ENCODE measurements at regions not wholly inside any gene's neighbourhood (a gene's known extent, or its start where the extent isn't known, plus 50 kb on each side); places are given as distances from the start of the nearest gene placed in this dataset.

GRCh38 chr12:125981610-125982253 lies 916.5 kb downstream of the AACS start:
- Histone ChIP-seq H3K27me3 (replicated peaks; ENCODE audit: insufficient read depth) (no peaks in the 10 kb centered on the region), H3K27ac (peak overlapping the region; percentile 50 to 88), H3K36me3 (no peaks in the 10 kb centered on the region), H3K9me3 (no peaks in the 10 kb centered on the region), H3K4me1 (replicated peaks) (peaks cover 3% of the 10 kb centered on the region), H3K4me3 (no peak overlapping the region)
- peak; percentile 6 for DNase-seq (ENCODE audit: low spot score)
- 30% methylated on average over 7 of the region's 7 CpGs for WGBS
- TF ChIP-seq POLR2AphosphoS5 (IDR thresholded peaks at IDR 0.05) (peak; percentile 29), POLR2A (IDR thresholded peaks at IDR 0.05) (no peak)
- intact Hi-C loops (cut with DNase I), result no loop called here

- WGBS, result 1% methylated on average over 16 of the region's 24 CpGs
- TF ChIP-seq POLR2AphosphoS5 (IDR thresholded peaks at IDR 0.05) (peak; percentile 43), POLR2A (IDR thresholded peaks at IDR 0.05) (no peak)
- H3K27me3 ChIP-seq (replicated peaks; ENCODE audit: insufficient read depth), result no peaks in the 10 kb centered on the region
- peak overlapping the region; percentile 81 to 88 for H3K27ac ChIP-seq
- peak overlapping the region; percentile 36 to 50 for H3K4me3 ChIP-seq
- DNase-seq (ENCODE audit: low spot score), result peak; percentile 73
- no peaks in the 10 kb centered on the region for H3K9me3 ChIP-seq
- no peaks in the 10 kb centered on the region for H3K4me1 ChIP-seq (replicated peaks)
- no peaks in the 10 kb centered on the region for H3K36me3 ChIP-seq
- intact Hi-C loops (cut with DNase I), result no loop called here
Measured at GRCh38 chr12:125983094-125983783, 918.0 kb downstream of the AACS start.

GRCh38 chr12:125983784-125984500 lies 918.7 kb downstream of the AACS start:
- Histone ChIP-seq H3K4me3 (peak overlapping the region; percentile 36 to 50), H3K27me3 (replicated peaks; ENCODE audit: insufficient read depth) (no peaks in the 10 kb centered on the region), H3K9me3 (no peaks in the 10 kb centered on the region), H3K27ac (peak overlapping the region; percentile 81 to 88), H3K36me3 (no peaks in the 10 kb centered on the region), H3K4me1 (replicated peaks) (no peaks in the 10 kb centered on the region)
- intact Hi-C loops (cut with DNase I), result no loop called here
- peak; percentile 15 for DNase-seq (ENCODE audit: low spot score)
- TF ChIP-seq POLR2AphosphoS5 (IDR thresholded peaks at IDR 0.05) (no peak), POLR2A (IDR thresholded peaks at IDR 0.05) (no peak)
- TF ChIP-seq, protein P1, sequence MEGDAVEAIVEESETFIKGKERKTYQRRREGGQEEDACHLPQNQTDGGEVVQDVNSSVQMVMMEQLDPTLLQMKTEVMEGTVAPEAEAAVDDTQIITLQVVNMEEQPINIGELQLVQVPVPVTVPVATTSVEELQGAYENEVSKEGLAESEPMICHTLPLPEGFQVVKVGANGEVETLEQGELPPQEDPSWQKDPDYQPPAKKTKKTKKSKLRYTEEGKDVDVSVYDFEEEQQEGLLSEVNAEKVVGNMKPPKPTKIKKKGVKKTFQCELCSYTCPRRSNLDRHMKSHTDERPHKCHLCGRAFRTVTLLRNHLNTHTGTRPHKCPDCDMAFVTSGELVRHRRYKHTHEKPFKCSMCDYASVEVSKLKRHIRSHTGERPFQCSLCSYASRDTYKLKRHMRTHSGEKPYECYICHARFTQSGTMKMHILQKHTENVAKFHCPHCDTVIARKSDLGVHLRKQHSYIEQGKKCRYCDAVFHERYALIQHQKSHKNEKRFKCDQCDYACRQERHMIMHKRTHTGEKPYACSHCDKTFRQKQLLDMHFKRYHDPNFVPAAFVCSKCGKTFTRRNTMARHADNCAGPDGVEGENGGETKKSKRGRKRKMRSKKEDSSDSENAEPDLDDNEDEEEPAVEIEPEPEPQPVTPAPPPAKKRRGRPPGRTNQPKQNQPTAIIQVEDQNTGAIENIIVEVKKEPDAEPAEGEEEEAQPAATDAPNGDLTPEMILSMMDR (IDR thresholded peaks at IDR 0.05), result peak in 1 of 4 experiments; percentile 9
- WGBS, result 1% methylated on average over 13 of the region's 14 CpGs

- 92% methylated on average over 4 of the region's 4 CpGs for WGBS
- Histone ChIP-seq H3K4me3 (no peak overlapping the region), H3K27me3 (replicated peaks; ENCODE audit: insufficient read depth) (no peaks in the 10 kb centered on the region), H3K9me3 (no peaks in the 10 kb centered on the region), H3K36me3 (no peaks in the 10 kb centered on the region), H3K27ac (no peak overlapping the region), H3K4me1 (replicated peaks) (no peaks in the 10 kb centered on the region)
- no peak for DNase-seq (ENCODE audit: low spot score)
- TF ChIP-seq POLR2AphosphoS5 (IDR thresholded peaks at IDR 0.05) (no peak), POLR2A (IDR thresholded peaks at IDR 0.05) (no peak)
- TF ChIP-seq, protein P1 (IDR thresholded peaks at IDR 0.05), result no peak
- intact Hi-C loops (cut with DNase I), result no loop called here
Measured at GRCh38 chr12:125988545-125988944, 923.3 kb downstream of the AACS start.

DNA sequence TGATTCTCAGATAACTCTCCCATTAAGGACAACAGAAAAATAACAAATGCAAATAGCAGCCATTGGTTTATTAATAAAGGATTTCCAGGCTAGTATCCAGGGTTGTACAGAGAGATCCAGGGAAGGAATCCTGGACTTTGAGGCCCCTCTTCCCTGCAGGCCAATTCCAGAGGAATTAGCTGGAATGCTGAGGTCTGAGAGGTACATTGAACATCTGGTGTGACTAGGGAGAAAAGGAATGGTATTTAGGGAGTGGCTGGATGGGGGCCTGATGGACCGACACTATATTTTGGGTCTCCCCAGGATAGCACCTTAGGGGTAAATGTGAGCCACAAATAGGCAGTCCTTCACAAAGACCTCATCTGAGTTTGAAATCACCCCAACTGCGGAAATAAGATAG lies 924.5 kb downstream of the AACS start:
- intact Hi-C loops (cut with DNase I), result no loop called here
- TF ChIP-seq, protein P1 (IDR thresholded peaks at IDR 0.05), result no peak
- TF ChIP-seq POLR2A (IDR thresholded peaks at IDR 0.05), result no peak
- no peak for TF ChIP-seq POLR2AphosphoS5 (IDR thresholded peaks at IDR 0.05)
- H3K27ac ChIP-seq, result no peak overlapping the region
- no peaks in the 10 kb centered on the region for H3K4me1 ChIP-seq (replicated peaks)
- 81% methylated on average over 2 of the region's 2 CpGs for WGBS
- H3K27me3 ChIP-seq (replicated peaks; ENCODE audit: insufficient read depth), result no peaks in the 10 kb centered on the region
- no peak for DNase-seq (ENCODE audit: low spot score)
- no peaks in the 10 kb centered on the region for H3K36me3 ChIP-seq
- H3K9me3 ChIP-seq, result no peaks in the 10 kb centered on the region
- H3K4me3 ChIP-seq, result no peak overlapping the region

All from prostate gland (tissue), 2 donors.